ENCODE measurements at regions not wholly inside any gene's neighbourhood (a gene's known extent, or its start where the extent isn't known, plus 50 kb on each side); places are given as distances from the start of the nearest gene placed in this dataset.
"Not testable (repeated sequence)": the region's sequence is repeated elsewhere in the genome, so short reads cannot be mapped to it uniquely, and the experiment has no call there.

DNA sequence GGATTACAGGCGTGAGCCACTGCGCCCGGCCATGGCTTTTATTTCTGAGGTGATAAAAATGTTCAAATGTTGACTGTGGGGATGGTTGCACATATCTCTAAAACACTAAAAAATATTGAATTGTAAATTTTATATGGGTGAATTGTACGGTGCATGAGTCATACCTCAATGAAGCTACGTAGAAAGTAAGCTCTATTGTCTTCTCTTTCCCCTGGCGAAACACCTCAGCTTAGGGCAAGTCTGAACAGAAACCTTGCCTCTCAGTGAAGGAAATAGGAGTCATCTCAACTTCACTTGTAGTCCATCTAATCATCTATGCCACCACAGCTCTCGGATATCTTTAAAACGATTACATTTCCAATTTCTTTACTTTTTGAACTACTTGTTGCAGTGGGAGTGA is 238.2 kb downstream of the SPATA31A6 start:
- H3K9me3 ChIP-seq (ENCODE audit: insufficient read depth, low read depth, low read length); H3K79me2 ChIP-seq (ENCODE audit: control insufficient read depth, insufficient read depth, low read length, poor library complexity); H3K27ac ChIP-seq (ENCODE audit: low read depth, low read length); H3K9ac ChIP-seq (ENCODE audit: low read length); H2BK12ac ChIP-seq (ENCODE audit: low read length); H3K4me3 ChIP-seq (ENCODE audit: low read depth, low read length); H3K79me1 ChIP-seq (ENCODE audit: low read length); H3K27me3 ChIP-seq (ENCODE audit: insufficient read depth, low read length); H3K23ac ChIP-seq (ENCODE audit: low read length); H2BK120ac ChIP-seq (ENCODE audit: insufficient read depth, low read length, poor library complexity); H3K4me1 ChIP-seq (ENCODE audit: control insufficient read depth in 1 of 2, insufficient read depth in 2 of 2, low read length in 2 of 2); DNase-seq; H3K4me2 ChIP-seq (ENCODE audit: low read length); H4K12ac ChIP-seq (ENCODE audit: low read depth, low read length); H3K14ac ChIP-seq (ENCODE audit: low read length); H2AFZ ChIP-seq (ENCODE audit: insufficient read depth, low read length, poor library complexity); H4K91ac ChIP-seq (ENCODE audit: low read depth, low read length); H3K4ac ChIP-seq (ENCODE audit: low read depth, low read length); H4K8ac ChIP-seq (ENCODE audit: low read depth, low read length); H3K18ac ChIP-seq (ENCODE audit: low read length); H2BK5ac ChIP-seq (ENCODE audit: low read depth, low read length, poor library complexity); H2AK5ac ChIP-seq (ENCODE audit: low read length); H3K36me3 ChIP-seq (ENCODE audit: control insufficient read depth in 1 of 2, insufficient read depth in 2 of 2, low read length in 2 of 2): not testable (repeated sequence)
- WGBS (ENCODE audit: extremely low coverage, insufficient coverage, insufficient read length): no CpG with 5 or more reads among the region's 8 CpGs

DNA sequence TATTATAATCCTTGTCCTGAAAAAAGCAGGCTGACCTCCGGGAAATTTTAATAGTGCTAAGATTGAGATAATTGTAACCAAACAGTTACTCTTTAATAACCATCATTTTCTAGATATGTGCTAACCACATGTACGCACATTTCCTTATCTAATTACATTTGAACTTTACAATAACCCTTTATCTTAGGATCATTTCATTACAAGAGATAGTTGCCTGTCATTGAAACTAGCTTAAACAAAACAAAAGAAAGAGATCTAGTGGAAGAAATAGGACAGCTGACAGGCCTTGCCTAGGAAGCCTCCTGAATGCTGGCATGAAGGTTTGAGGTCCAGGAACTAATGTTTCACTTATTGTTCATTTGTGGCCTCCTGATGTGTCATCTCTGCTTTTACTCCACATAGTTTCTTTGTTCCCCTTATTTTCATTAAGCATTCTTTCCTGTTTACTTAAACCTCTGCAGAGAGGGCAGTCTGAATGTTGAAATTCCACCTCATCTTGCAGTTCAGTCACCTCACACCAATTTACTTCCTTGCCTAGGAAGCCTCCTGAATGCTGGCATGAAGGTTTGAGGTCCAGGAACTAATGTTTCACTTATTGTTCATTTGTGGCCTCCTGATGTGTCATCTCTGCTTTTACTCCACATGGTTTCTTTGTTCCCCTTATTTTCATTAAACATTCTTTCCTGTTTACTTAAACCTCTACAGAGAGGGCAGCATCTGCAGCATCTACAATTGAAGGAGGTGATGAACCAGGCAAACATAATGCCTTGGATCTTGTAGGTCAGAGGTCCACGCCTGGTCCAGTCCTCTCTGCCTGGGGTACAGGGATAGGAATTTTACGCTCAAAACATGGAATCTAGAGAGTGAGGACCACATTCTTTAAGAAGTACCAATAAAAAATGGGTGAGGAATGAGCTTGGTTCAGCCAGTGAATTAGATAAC is 247.5 kb downstream of the SPATA31A6 start:
- not testable (repeated sequence) for H3K4me1 ChIP-seq (ENCODE audit: control insufficient read depth in 1 of 2, insufficient read depth in 2 of 2, low read length in 2 of 2); H4K8ac ChIP-seq (ENCODE audit: low read depth, low read length); H3K36me3 ChIP-seq (ENCODE audit: control insufficient read depth in 1 of 2, insufficient read depth in 2 of 2, low read length in 2 of 2); H3K9me3 ChIP-seq (ENCODE audit: insufficient read depth, low read depth, low read length); H3K9ac ChIP-seq (ENCODE audit: low read length); H3K14ac ChIP-seq (ENCODE audit: low read length); H3K4ac ChIP-seq (ENCODE audit: low read depth, low read length); H2BK120ac ChIP-seq (ENCODE audit: insufficient read depth, low read length, poor library complexity); H3K18ac ChIP-seq (ENCODE audit: low read length); H3K79me2 ChIP-seq (ENCODE audit: control insufficient read depth, insufficient read depth, low read length, poor library complexity); H3K23ac ChIP-seq (ENCODE audit: low read length); H2AFZ ChIP-seq (ENCODE audit: insufficient read depth, low read length, poor library complexity); H4K91ac ChIP-seq (ENCODE audit: low read depth, low read length); H4K12ac ChIP-seq (ENCODE audit: low read depth, low read length); DNase-seq; H3K4me2 ChIP-seq (ENCODE audit: low read length); H2BK12ac ChIP-seq (ENCODE audit: low read length); H2BK5ac ChIP-seq (ENCODE audit: low read depth, low read length, poor library complexity); H3K4me3 ChIP-seq (ENCODE audit: low read depth, low read length); H3K79me1 ChIP-seq (ENCODE audit: low read length); H2AK5ac ChIP-seq (ENCODE audit: low read length); H3K27me3 ChIP-seq (ENCODE audit: insufficient read depth, low read length); H3K27ac ChIP-seq (ENCODE audit: low read depth, low read length)
- no CpG with 5 or more reads among the region's 4 CpGs for WGBS (ENCODE audit: extremely low coverage, insufficient coverage, insufficient read length)

DNA sequence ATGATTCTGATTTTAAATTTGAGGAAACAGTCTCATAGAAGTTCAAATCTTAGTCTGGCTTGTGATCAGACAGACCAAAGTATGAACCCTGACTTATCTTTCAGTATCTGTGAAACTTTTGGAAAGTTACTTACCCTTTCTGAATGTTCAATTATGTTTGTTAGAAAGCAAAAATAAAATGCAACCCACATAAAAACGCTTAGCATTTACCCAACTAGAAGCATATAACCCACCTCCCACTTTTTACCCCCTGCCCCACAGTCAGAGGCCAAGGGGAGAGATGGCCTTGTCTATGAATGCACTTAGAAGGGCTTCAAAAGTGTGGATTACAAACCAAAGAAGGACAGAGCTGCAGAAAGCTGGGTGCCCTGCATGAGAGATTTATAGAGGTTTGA is 248.2 kb downstream of the SPATA31A6 start:
- H2BK5ac ChIP-seq (ENCODE audit: low read depth, low read length, poor library complexity); H2BK12ac ChIP-seq (ENCODE audit: low read length); H3K79me2 ChIP-seq (ENCODE audit: control insufficient read depth, insufficient read depth, low read length, poor library complexity); H3K4me1 ChIP-seq (ENCODE audit: control insufficient read depth in 1 of 2, insufficient read depth in 2 of 2, low read length in 2 of 2); H3K4ac ChIP-seq (ENCODE audit: low read depth, low read length); H3K18ac ChIP-seq (ENCODE audit: low read length); H3K36me3 ChIP-seq (ENCODE audit: control insufficient read depth in 1 of 2, insufficient read depth in 2 of 2, low read length in 2 of 2); H4K8ac ChIP-seq (ENCODE audit: low read depth, low read length); H3K14ac ChIP-seq (ENCODE audit: low read length); H3K23ac ChIP-seq (ENCODE audit: low read length); H3K27ac ChIP-seq (ENCODE audit: low read depth, low read length); H3K27me3 ChIP-seq (ENCODE audit: insufficient read depth, low read length); H2BK120ac ChIP-seq (ENCODE audit: insufficient read depth, low read length, poor library complexity); H2AK5ac ChIP-seq (ENCODE audit: low read length); H3K9me3 ChIP-seq (ENCODE audit: insufficient read depth, low read depth, low read length); H3K79me1 ChIP-seq (ENCODE audit: low read length); H3K9ac ChIP-seq (ENCODE audit: low read length); H3K4me2 ChIP-seq (ENCODE audit: low read length); H2AFZ ChIP-seq (ENCODE audit: insufficient read depth, low read length, poor library complexity); H4K12ac ChIP-seq (ENCODE audit: low read depth, low read length); H3K4me3 ChIP-seq (ENCODE audit: low read depth, low read length); H4K91ac ChIP-seq (ENCODE audit: low read depth, low read length); DNase-seq: not testable (repeated sequence)
- no CpG with 5 or more reads among the region's 1 CpG for WGBS (ENCODE audit: extremely low coverage, insufficient coverage, insufficient read length)

DNA sequence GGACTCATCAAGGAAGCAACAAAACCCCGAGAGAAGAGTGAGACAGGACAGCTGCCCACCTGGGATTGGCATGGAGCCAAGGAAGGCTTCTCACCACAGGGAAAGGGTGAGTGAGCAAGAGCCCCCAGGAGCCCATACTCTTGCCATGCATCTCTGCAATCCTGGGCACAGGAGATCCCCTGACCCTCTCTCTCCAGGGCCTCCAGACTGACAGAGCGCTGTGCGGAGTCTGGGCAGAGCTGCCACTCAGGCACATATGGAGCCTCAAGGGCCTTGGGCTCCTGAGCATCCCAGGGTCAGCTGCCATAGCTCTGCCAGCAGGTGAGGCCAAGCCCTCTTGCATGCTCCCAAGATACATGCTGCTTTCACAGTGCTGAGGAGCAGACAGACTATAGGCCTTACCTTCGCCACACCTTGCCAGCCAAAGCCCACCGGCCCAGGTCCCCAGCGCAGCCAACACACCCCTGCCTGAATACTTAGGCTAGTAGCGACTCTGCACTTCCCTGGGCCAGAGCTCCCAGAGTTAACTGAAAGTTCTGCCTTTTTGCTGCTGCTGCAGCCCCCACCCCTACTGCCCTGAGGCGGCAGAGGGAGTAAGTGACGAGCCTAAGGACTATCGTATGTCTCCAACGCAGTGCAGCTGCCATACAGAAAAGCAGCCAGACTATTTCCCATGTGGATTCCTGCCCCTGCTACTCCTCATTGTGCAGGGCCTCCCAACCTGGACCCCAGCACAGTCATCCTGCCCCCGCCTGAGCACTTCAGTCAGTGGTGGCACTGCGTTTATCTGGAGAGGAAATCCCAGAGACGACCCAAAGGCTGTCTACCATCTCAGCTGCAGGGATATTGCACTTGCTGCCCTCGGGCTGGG is 251.6 kb downstream of the SPATA31A6 start:
- H3K27me3 ChIP-seq (ENCODE audit: insufficient read depth, low read length); H3K14ac ChIP-seq (ENCODE audit: low read length); H4K8ac ChIP-seq (ENCODE audit: low read depth, low read length); H3K9ac ChIP-seq (ENCODE audit: low read length); H3K4me1 ChIP-seq (ENCODE audit: control insufficient read depth in 1 of 2, insufficient read depth in 2 of 2, low read length in 2 of 2); H2BK120ac ChIP-seq (ENCODE audit: insufficient read depth, low read length, poor library complexity); H3K18ac ChIP-seq (ENCODE audit: low read length); H3K4me2 ChIP-seq (ENCODE audit: low read length); H3K79me1 ChIP-seq (ENCODE audit: low read length); H2AK5ac ChIP-seq (ENCODE audit: low read length); H3K9me3 ChIP-seq (ENCODE audit: insufficient read depth, low read depth, low read length); H3K4me3 ChIP-seq (ENCODE audit: low read depth, low read length); DNase-seq; H2AFZ ChIP-seq (ENCODE audit: insufficient read depth, low read length, poor library complexity); H2BK12ac ChIP-seq (ENCODE audit: low read length); H3K4ac ChIP-seq (ENCODE audit: low read depth, low read length); H3K79me2 ChIP-seq (ENCODE audit: control insufficient read depth, insufficient read depth, low read length, poor library complexity); H2BK5ac ChIP-seq (ENCODE audit: low read depth, low read length, poor library complexity); H3K23ac ChIP-seq (ENCODE audit: low read length); H3K36me3 ChIP-seq (ENCODE audit: control insufficient read depth in 1 of 2, insufficient read depth in 2 of 2, low read length in 2 of 2); H4K12ac ChIP-seq (ENCODE audit: low read depth, low read length); H4K91ac ChIP-seq (ENCODE audit: low read depth, low read length); H3K27ac ChIP-seq (ENCODE audit: low read depth, low read length): not testable (repeated sequence)
- no CpG with 5 or more reads among the region's 15 CpGs for WGBS (ENCODE audit: extremely low coverage, insufficient coverage, insufficient read length)
